IMR-90 (cell line): ENCODE measurements at regions not wholly inside any gene's neighbourhood (a gene's known extent, or its start where the extent isn't known, plus 50 kb on each side); places are given as distances from the start of the nearest gene placed in this dataset.

Experiments used
- ATAC-seq: fragments of 200-7000 bp; cut with Tn5 transposase; 2 replicates; pipeline ENCODE4 v1.9.1; 2020; ENCODE audit warnings: low read depth, mild to moderate bottlenecking, moderate library complexity
- BruUV-seq: library from RNA; stranded (reverse); fragments of 400-500 nt; replicated peaks from 2 replicates; lab custom pipeline; 2021; lab: Mats Ljungman, UMichigan
- CTCF ChIA-PET: fragments of 300-600 bp; formaldehyde crosslinking; extraction: SDS; loops from one replicate; lab custom pipeline; 2021; ENCODE audit warnings: antibody characterized with exemption; lab: Yijun Ruan, JAX
- POLR2A ChIA-PET: fragments of 300-600 bp; sonication (Branson Sonifier 250); formaldehyde crosslinking; loops from one replicate; lab custom pipeline; 2022; ENCODE audit warnings: antibody characterized with exemption; ENCODE audit not compliant: unreplicated experiment; lab: Charles Lee
- DNase-seq: peaks from one replicate; pipeline ENCODE4 v3.0.0; 2013
- H2AFZ ChIP-seq: replicated peaks from 2 replicates; pipeline ENCODE3; 2013; ENCODE audit warnings: low read length, mild to moderate bottlenecking; ENCODE audit not compliant: poor library complexity
- H2AK5ac ChIP-seq: 2 replicates; pipeline ENCODE4 v1.6.1; 2013; ENCODE audit warnings: low read depth, low read length, inconsistent platforms
- H2AK9ac ChIP-seq: replicated peaks from 2 replicates; pipeline ENCODE3; 2013; ENCODE audit warnings: mild to moderate bottlenecking, low read depth, low read length, moderate library complexity; ENCODE audit not compliant: poor library complexity
- H2BK120ac ChIP-seq: 2 replicates; pipeline ENCODE4 v1.6.1; 2013; ENCODE audit warnings: low read depth, low read length, inconsistent platforms
- H2BK15ac ChIP-seq: 3 replicates; pipeline ENCODE4 v1.6.1; 2013; ENCODE audit warnings: low read depth, low read length, inconsistent platforms
- H2BK20ac ChIP-seq: 2 replicates; pipeline ENCODE4 v1.6.1; 2013; ENCODE audit warnings: low read depth, mild to moderate bottlenecking, inconsistent platforms, low read length, moderate library complexity
- H2BK5ac ChIP-seq: 2 replicates; pipeline ENCODE4 v1.6.1; 2013; ENCODE audit warnings: mild to moderate bottlenecking, low read depth, low read length, inconsistent platforms; ENCODE audit not compliant: poor library complexity, severe bottlenecking
- H3K14ac ChIP-seq: replicated peaks from 2 replicates; pipeline ENCODE4 v1.6.1; 2013; ENCODE audit warnings: low read depth, low read length, inconsistent platforms
- H3K18ac ChIP-seq: 2 replicates; pipeline ENCODE4 v1.6.1; 2013; ENCODE audit warnings: low read depth, low read length, control low read depth
- H3K23ac ChIP-seq: 2 replicates; pipeline ENCODE4 v1.6.1; 2013; ENCODE audit warnings: low read depth, low read length, inconsistent platforms
- H3K27ac ChIP-seq: 2 replicates; pipeline ENCODE4 v1.5.1; 2013; ENCODE audit warnings: mild to moderate bottlenecking, control low read depth, low read length; ENCODE audit not compliant: insufficient read depth
- H3K27me3 ChIP-seq: 2 replicates; pipeline ENCODE4 v1.6.1; 2013; ENCODE audit warnings: low read length; ENCODE audit not compliant: control insufficient read depth, insufficient read depth
- H3K36me3 ChIP-seq: 2 replicates; pipeline ENCODE4 v1.6.1; 2013; ENCODE audit warnings: low read length, mixed read lengths; ENCODE audit not compliant: control insufficient read depth, insufficient read depth
- H3K4ac ChIP-seq: 2 replicates; pipeline ENCODE4 v1.6.1; 2013; ENCODE audit warnings: low read depth, low read length, inconsistent platforms
- H3K4me1 ChIP-seq: 2 replicates; pipeline ENCODE4 v1.6.1; 2013; ENCODE audit warnings: low read length, mixed read lengths; ENCODE audit not compliant: control insufficient read depth, insufficient read depth
- H3K4me2 ChIP-seq: 2 replicates; pipeline ENCODE4 v1.6.1; 2013; ENCODE audit warnings: low read depth, mild to moderate bottlenecking, control low read depth, low read length, moderate library complexity
- H3K4me3 ChIP-seq: 2 replicates; pipeline ENCODE4 v1.5.1; 2013; ENCODE audit warnings: low read depth, mild to moderate bottlenecking, control low read depth, low read length, moderate library complexity; ENCODE audit not compliant: insufficient read depth
- H3K56ac ChIP-seq: 2 replicates; pipeline ENCODE4 v1.6.1; 2013; ENCODE audit warnings: low read length, inconsistent platforms; ENCODE audit not compliant: insufficient read depth; ENCODE audit errors: extremely low read depth
- H3K79me1 ChIP-seq, 2 experiments: 2 replicates each; pipeline ENCODE4 v1.6.1; 2013; ENCODE audit warnings: low read length in 2 of 2, inconsistent platforms in 1 of 2, low read depth in 1 of 2
- H3K9ac ChIP-seq: 2 replicates; pipeline ENCODE4 v1.6.1; 2013; ENCODE audit warnings: low read depth, low read length, control low read depth
- H3K9me1 ChIP-seq: 2 replicates; pipeline ENCODE4 v1.6.1; 2013; ENCODE audit warnings: low read length, inconsistent platforms; ENCODE audit not compliant: insufficient read depth
- H3K9me3 ChIP-seq: 2 replicates; pipeline ENCODE4 v1.6.1; 2013; ENCODE audit warnings: low read length; ENCODE audit not compliant: control insufficient read depth, insufficient read depth
- H4K20me1 ChIP-seq: 2 replicates; pipeline ENCODE4 v1.6.1; 2013; ENCODE audit warnings: low read length, inconsistent platforms; ENCODE audit not compliant: insufficient read depth
- H4K5ac ChIP-seq: 2 replicates; pipeline ENCODE4 v1.6.1; 2013; ENCODE audit warnings: mild to moderate bottlenecking, low read depth, low read length, control low read depth
- H4K8ac ChIP-seq, 2 experiments: 2 replicates each; pipeline ENCODE4 v1.6.1; 2013; ENCODE audit warnings: low read depth in 2 of 2, low read length in 2 of 2, control low read depth in 1 of 2, inconsistent platforms in 1 of 2
- H4K91ac ChIP-seq: 2 replicates; pipeline ENCODE4 v1.6.1; 2013; ENCODE audit warnings: low read depth, low read length, inconsistent platforms; ENCODE audit not compliant: insufficient read depth
- BHLHE40 ChIP-seq: fragments of 150-350 bp; IDR thresholded peaks from 2 replicates; pipeline ENCODE4 v1.6.1; 2016; ENCODE audit warnings: mild to moderate bottlenecking, low read depth, low read length
- CEBPB ChIP-seq: IDR thresholded peaks from 2 replicates; pipeline ENCODE4 v1.6.1; 2012; ENCODE audit warnings: low read depth, low read length, improper control_type of control experiment
- CHD1 ChIP-seq: IDR thresholded peaks from 2 replicates; pipeline ENCODE4 v1.6.1; 2012; ENCODE audit warnings: low read depth, low read length, improper control_type of control experiment
- CTCF ChIP-seq: conservative IDR thresholded peaks from 2 replicates; pipeline ENCODE4 v1.5.1; 2012; ENCODE audit warnings: mild to moderate bottlenecking, low read depth, low read length, improper control_type of control experiment
- ELK1 ChIP-seq: fragments of 150-350 bp; IDR thresholded peaks from 2 replicates; pipeline ENCODE4 v1.6.1; 2016; ENCODE audit warnings: low read depth, mild to moderate bottlenecking, low read length, moderate library complexity, borderline replicate concordance
- FOS ChIP-seq: fragments of 150-350 bp; IDR thresholded peaks from 2 replicates; pipeline ENCODE4 v1.6.1; 2016; ENCODE audit warnings: low read depth, low read length
- MAFK ChIP-seq: IDR thresholded peaks from 2 replicates; pipeline ENCODE4 v1.6.1; 2012; ENCODE audit warnings: low read depth, low read length, improper control_type of control experiment
- MAZ ChIP-seq: IDR thresholded peaks from 2 replicates; pipeline ENCODE4 v1.6.1; 2012; ENCODE audit warnings: low read depth, mild to moderate bottlenecking, low read length, improper control_type of control experiment, moderate library complexity, borderline replicate concordance
- MXI1 ChIP-seq: IDR thresholded peaks from 2 replicates; pipeline ENCODE4 v1.6.1; 2012; ENCODE audit warnings: low read depth, mild to moderate bottlenecking, low read length, moderate library complexity, borderline replicate concordance
- NFE2L2 ChIP-seq: fragments of 150-350 bp; IDR thresholded peaks from 2 replicates; pipeline ENCODE4 v1.6.1; 2016; ENCODE audit warnings: low read depth, mild to moderate bottlenecking, low read length
- POLR2A ChIP-seq: IDR thresholded peaks from 2 replicates; pipeline ENCODE4 v1.6.1; 2012; ENCODE audit warnings: mild to moderate bottlenecking, low read depth, low read length
- RAD21 ChIP-seq: IDR thresholded peaks from 2 replicates; pipeline ENCODE4 v1.6.1; 2012; ENCODE audit warnings: low read length, improper control_type of control experiment
- RCOR1 ChIP-seq: IDR thresholded peaks from 2 replicates; pipeline ENCODE4 v1.6.1; 2012; ENCODE audit warnings: mild to moderate bottlenecking, low read length, improper control_type of control experiment; ENCODE audit not compliant: insufficient replicate concordance
- RFX5 ChIP-seq: IDR thresholded peaks from 2 replicates; pipeline ENCODE4 v1.8.0; 2012; ENCODE audit warnings: low read depth, mild to moderate bottlenecking, low read length, moderate library complexity
- SMC3 ChIP-seq: fragments of 150-350 bp; IDR thresholded peaks from 2 replicates; pipeline ENCODE4 v1.6.1; 2016; ENCODE audit warnings: low read depth, mild to moderate bottlenecking, antibody characterized with exemption, low read length, moderate library complexity
- USF2 ChIP-seq: fragments of 150-350 bp; IDR thresholded peaks from 2 replicates; pipeline ENCODE4 v1.6.1; 2017; ENCODE audit warnings: mild to moderate bottlenecking, antibody characterized with exemption, low read length, low read depth
- WGBS, 2 experiments: methylation state at CpG; one replicate each; pipeline versions ENCODE4 v1.1.5 to v1.1.7; 2013; ENCODE audit warnings: missing lambda C conversion rate in 2 of 2; ENCODE audit not compliant: insufficient read length in 1 of 2; ENCODE audit errors: extremely low coverage in 2 of 2; 5-methylcytosine and 5-hydroxymethylcytosine counted together
- dilution Hi-C: fragments of 300-500 bp; cut with HindIII; formaldehyde crosslinking; loops from one replicate; pipeline ENCODE4 v1.14.3; 2018; ENCODE audit warnings: low sequenced_read_pairs; ENCODE audit not compliant: unreplicated experiment
- in situ Hi-C: fragments of 300-500 bp; cut with MboI; formaldehyde crosslinking; loops from 3 replicates; pipeline ENCODE4 v1.14.3; 2019; ENCODE audit warnings: low sequenced_read_pairs, inconsistent platforms, mixed read lengths
- intact Hi-C: fragments of 100-400 bp; cut with micrococcal nuclease; formaldehyde crosslinking; loops from 2 replicates; pipeline ENCODE4 v1.10.0; 2022

- H3K27me3 ChIP-seq = no peaks in the 10 kb centered on the region
- no peaks in the 10 kb centered on the region for H3K36me3 ChIP-seq
- TF ChIP-seq ELK1 (no peak), CHD1 (no peak), BHLHE40 (no peak), USF2 (no peak), RFX5 (no peak), CEBPB (no peak), CTCF (no peak), SMC3 (no peak), MAFK (no peak), MXI1 (no peak), FOS (no peak), MAZ (no peak), POLR2A (no peak), NFE2L2 (no peak), RCOR1 (no peak), RAD21 (no peak)
- in situ Hi-C loops = no loop called here
- H3K18ac ChIP-seq = no peak overlapping the region
- H3K4me2 ChIP-seq = no peak overlapping the region
- POLR2A ChIA-PET = no interaction called here
- H3K9me1 ChIP-seq = no peaks in the 10 kb centered on the region
- H2AK5ac ChIP-seq = no peak overlapping the region
- no peak overlapping the region for H2AFZ ChIP-seq
- no peak overlapping the region for H2BK15ac ChIP-seq
- WGBS, 2 experiments = no CpG with 5 or more reads among the region's 3 CpGs
- H3K4me3 ChIP-seq = no peak overlapping the region
- no peak for DNase-seq
- H2BK5ac ChIP-seq = no peak overlapping the region
- ATAC-seq = no peak
- H2BK120ac ChIP-seq = no peak overlapping the region
- no peak overlapping the region for H4K8ac ChIP-seq
- intact Hi-C loops = no loop called here
- no peak overlapping the region for H3K9ac ChIP-seq
- H3K27ac ChIP-seq = no peak overlapping the region
- no peaks in the 10 kb centered on the region for H3K4me1 ChIP-seq
- no peak overlapping the region for H3K14ac ChIP-seq
- CTCF ChIA-PET = no interaction called here
- H3K79me1 ChIP-seq = no peaks in the 10 kb centered on the region
- BruUV-seq = no TSS peak
- no peak overlapping the region for H3K56ac ChIP-seq
- H2BK20ac ChIP-seq = no peak overlapping the region
- dilution Hi-C loops = no loop called here
- no peak overlapping the region for H4K91ac ChIP-seq
- H3K9me3 ChIP-seq = no peaks in the 10 kb centered on the region
- no peak overlapping the region for H3K23ac ChIP-seq
- no peaks in the 10 kb centered on the region for H4K20me1 ChIP-seq
- H4K5ac ChIP-seq = no peak overlapping the region
- no peak overlapping the region for H2AK9ac ChIP-seq
- H3K4ac ChIP-seq = no peak overlapping the region
Measured at GRCh38 chr3:76886761-76887500, 153.0 kb upstream of the ROBO2 start.
